HuH-7 (cell line): ENCODE measurements at regions not wholly inside any gene's neighbourhood (a gene's known extent, or its start where the extent isn't known, plus 50 kb on each side); places are given as distances from the start of the nearest gene placed in this dataset.
"Not testable (repeated sequence)": the region's sequence is repeated elsewhere in the genome, so short reads cannot be mapped to it uniquely, and the experiment has no call there.

Source experiments
- DNase-seq: peaks from one replicate; pipeline ENCODE4 v3.0.0; 2011; ENCODE audit warnings: low spot score

DNA sequence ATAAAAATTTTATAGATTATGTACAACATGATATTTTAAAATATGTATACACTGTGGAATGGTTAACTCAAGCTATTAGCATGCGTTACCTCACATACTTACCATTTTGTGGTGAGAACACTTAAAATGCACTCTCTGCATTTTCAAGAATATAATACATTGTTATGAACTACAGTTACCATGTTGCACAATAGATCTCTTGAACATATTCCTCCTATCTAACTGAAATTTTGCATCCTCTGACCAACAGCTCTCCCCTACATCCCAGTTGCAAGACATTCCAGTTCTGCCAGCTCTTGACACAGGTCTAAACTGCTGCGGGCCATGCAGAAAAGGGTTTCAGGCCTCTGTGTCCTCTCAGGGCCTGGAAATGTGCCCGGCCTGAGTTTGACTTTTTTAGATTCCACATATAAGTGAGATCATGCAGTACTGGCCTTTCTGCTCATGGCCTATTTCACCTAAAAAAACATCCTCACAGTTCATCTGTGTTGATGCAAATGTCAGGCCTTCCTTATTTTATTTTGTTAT lies 113.7 kb downstream of the CDCA7 start:
- no peak for DNase-seq

DNA sequence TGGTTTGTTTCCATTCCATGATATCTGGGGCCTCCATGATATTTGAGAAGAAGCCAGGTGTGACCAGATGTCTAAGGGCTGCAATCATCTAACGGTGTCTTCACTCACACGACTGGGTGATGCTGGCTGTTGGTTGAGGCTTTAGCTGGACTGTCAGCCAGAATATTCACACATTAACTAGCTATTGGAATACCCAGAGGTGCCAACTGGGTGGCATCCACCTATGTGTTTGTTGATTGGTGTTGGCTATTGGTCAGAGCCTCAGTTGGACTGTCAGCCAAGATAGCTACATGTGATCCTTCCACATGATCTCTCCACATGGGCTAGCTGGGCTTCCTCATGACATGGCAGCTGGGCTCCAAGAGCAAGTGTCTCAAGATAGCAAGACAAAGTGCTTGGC lies 117.4 kb downstream of the CDCA7 start:
- no peak for DNase-seq

DNA sequence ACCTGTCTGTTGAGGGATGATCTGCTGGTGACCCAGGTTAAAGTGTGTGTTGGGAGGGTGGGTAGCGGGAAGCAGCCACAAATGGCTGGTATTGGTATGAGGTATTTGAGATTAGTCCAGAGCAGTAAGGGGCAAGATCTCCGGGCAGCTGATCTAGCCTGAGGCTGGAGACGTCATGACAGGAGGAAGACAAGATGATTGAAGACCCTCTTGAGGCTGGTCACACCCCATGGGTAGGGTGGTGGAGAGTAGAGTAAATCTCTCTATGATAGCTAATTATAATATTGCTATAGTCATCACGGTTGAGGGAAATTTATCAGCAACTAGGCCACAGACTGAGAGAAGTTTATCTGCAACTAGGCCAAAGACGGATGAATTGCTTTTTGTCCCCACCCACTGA lies 128.5 kb downstream of the CDCA7 start:
- no peak for DNase-seq

DNA sequence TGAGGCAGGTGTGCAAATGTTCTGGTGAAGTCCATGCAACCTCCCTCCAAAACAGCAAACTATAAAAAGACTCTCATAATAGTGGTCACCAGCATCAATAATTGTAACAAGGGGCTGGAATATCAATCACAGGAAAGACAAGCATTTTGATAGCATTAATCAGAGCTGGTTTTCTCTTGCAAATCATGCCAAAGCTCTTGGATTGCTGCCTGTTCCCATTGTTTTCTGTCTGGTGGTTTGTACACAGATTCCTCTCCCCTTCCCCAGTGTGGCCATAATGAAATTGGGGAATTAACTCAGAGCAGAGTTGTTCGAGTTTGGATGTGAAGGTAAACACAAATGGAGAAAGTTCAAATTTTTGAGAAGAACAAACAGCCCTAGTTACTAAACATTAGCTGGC lies 134.2 kb downstream of the CDCA7 start:
- no peak for DNase-seq

DNA sequence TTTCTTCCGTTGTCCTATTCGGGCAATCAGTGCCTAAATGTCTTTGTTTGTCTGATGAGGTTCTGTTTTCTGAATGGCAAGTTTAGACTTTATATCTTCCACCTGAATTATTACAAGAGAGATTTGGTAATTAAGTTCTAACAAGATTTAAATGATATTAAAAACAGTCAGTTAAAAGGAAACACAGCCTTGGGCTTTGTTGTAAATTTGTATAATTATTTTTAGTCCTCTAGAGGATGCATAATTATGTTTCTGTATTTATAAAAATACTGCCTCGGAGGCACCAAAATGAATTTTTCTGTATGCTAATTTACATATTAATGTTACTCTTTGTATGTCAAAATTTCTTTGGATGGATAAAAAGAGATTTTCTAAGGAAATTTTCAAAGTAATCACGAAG lies 136.7 kb downstream of the CDCA7 start:
- no peak for DNase-seq

DNA sequence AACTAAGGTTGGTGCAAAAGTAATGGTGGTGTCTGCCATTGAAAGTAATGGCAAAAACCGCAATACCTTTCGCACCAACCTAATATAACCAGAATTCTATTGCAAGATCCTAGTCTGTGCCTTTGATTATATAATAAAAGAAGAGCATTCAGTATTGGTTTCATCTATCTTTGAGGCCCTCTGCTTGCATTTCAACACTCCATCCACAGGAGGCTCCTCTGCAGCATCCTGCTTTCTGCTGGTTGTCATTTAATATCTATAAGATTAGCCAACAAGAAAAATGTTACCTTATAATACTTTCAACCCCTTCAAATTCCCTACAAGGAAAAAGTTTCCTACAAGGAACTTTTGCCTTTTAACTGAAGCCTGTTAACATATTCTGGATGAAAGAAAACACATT lies 139.2 kb downstream of the CDCA7 start:
- no peak for DNase-seq

DNA sequence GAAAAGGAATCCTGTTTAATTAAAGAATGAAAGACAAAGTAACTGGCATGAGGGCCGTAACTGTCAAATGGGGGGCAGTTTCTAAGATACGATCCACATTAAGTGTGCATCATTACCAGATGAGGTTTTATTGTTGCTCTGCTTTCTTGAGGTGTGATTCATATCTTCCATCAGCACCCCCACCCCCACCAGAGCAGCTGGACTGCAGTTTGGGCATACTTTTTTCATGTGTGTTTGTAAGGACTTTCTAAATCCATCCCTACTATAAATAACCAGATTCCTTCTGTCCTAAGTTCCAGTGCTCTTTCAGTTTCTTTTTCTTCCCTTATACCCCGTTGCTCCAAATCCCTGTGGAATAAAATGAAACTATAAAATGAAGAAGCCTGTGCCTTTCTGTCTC lies 142.1 kb downstream of the CDCA7 start:
- DNase-seq: no peak

DNA sequence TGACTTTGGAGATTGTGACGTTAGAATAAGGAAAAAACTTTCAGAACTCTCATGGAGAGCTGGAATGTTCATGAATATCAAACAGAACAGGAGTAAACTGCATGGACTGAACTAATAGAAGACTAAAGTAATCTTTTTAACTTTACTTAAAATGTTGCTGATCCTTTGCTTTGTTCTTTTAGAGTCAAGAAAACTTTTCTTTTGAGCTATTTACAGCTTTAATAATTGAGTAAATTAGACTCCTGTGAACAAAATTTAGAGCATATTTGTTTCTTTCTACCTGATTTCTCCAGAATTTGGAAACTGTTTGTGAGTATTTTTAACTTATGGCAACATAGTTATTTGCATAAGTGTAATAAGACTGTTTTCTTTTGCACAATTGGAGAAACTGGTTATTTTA lies 146.3 kb downstream of the CDCA7 start:
- no peak for DNase-seq

DNA sequence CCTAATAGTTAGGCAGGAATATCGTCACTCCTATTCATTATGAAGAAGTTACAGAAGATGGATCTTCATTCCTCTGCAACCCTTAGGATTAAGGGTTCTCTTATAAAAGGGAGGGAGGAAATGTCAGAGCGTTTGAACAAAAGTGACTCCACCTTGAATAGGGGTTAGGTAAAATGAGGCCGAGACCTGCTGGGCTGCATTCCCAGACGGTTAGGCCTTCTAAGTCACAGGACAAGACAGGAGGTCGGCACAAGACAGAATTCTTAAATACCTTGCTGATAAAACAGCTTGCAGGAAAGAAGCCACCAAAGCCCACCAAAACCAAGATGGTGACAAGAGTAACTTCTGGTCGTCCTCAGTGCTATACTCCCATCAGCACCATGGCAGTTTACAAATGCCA lies 147.6 kb downstream of the CDCA7 start:
- DNase-seq: no peak

DNA sequence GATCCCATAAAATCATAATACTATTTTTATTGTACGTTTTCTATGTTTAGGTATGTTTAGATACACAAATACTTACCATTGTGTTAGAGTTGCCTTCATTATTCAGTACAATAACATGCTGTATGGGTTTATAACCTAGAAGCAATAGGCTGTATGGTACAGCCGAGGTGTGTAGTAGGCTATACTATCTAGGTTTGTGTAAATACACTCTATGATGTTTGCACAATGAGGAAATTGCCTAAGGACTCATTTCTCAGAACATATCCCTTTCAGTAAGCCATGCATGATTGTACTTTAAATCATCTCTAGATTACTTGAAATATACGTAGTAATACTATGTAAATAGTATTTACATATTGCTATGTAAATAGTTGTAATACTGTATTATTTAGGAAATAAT lies 156.7 kb downstream of the CDCA7 start:
- DNase-seq: no peak

DNA sequence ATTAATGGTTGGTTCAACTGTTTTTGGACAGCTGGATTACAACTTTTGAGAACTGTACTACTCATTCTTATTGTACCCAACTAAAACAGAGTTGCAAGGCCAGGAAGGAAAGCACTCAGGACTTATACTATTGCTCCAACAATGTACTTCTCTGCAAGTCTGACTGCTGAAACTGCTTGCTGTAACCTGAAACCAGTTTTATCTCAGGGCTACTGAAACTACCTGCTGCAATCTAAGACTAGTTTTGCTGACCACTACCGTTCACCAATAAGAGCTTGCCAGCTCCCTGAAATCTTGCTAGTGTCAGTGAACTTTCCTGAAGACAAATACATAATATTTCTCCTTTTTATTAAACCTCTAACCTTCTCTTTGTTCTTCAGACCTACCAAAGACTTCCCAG lies 157.3 kb downstream of the CDCA7 start:
- DNase-seq: no peak

DNA sequence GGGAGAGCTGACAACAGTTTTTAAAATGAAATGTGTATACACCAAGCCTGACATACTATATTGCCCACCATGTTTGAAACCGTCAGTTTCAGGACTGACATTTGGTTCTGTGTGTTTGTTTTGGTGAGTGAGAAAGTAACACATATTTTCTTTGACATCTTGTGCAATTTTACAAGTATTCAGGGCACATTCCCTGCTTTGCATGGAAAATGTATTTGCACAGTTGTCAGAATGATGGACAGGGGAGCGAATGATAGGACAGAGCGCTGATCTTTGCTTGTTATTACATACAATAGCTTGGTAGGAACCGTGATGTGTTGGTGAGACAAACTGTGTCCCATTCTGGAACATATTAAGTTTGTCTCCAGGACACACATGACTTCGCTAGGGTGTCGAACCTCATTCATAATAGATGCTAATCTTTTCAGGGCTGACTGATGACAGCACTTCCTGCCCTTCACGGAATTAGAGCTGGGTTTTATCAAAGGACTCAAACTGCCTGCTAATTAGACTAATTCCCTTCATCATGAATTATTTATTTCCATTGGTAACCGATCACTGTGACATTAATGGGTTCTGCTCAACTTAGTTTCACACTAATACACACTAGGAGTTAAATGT lies 158.5 kb downstream of the CDCA7 start:
- DNase-seq: no peak

DNA sequence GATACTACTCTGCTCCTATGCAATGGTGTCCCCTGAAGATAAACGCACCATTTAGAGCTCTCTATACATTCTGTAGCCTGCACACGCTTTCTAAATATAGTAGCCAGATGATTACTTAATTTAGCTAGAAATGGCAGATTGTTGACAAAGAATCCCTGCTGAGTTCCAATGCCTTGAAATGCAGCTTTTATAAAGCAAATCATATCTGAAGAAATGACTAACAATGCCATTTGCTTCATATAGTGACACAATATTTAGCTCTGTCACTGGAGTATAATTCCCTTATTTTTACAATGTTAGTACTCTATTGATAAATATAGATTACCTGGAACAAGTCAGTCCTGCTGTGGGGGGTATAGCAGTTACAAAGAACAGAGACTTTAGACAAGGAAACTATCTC lies 166.2 kb downstream of the CDCA7 start:
- no peak for DNase-seq

DNA sequence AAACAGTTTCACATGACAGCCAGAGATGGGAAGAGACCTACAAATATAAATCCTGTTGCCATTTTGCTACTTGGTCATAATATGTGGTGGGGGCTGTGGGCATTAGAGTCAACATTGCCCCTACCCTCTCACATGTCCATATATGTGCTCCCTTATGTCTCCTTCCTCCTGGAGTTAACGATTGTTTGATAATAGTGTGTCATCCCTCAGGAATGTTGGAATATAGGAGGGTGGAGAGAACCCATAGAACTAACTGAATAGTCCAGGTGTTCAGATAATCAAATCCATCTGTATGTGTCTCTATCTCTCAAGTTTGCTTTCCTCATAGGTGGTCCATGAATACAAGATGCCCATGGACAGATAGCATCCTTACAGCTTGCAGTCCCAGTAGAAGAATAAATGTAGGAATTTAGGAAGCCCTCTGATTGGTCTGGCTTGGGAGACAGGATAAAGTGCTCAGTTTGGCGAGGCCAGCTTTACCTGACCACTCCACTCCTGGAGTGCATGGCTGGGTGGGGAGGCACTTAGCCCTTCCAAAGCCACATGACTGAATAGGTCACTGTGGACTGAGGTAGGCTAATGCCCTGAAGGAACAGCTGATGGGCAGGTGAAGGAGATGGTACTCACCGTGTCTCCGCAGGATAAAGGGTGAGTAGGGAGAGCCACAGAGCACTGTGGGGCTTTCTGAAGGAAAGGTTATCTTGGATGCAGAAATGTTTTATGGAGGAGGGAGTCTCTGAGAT lies 166.9 kb downstream of the CDCA7 start:
- DNase-seq: no peak

DNA sequence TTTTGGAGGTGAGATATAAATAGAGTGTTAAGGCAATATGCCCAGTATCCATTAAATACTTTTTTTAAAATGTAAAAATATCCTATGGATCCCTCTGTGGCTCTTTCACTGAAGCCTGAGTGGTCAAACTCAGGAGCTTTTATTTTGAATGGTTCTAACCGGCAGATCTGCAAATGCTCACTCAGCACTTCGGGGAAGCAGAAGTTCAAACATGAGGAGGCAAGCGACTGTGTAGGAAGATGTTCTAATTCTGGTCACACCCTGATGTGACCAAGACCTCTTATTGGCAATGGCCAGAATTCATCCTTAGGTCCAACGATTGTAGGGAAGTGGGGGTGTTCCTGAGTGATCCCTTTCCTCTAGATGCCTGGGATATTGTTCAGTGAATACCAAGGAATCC lies 168.8 kb downstream of the CDCA7 start:
- DNase-seq: no peak

DNA sequence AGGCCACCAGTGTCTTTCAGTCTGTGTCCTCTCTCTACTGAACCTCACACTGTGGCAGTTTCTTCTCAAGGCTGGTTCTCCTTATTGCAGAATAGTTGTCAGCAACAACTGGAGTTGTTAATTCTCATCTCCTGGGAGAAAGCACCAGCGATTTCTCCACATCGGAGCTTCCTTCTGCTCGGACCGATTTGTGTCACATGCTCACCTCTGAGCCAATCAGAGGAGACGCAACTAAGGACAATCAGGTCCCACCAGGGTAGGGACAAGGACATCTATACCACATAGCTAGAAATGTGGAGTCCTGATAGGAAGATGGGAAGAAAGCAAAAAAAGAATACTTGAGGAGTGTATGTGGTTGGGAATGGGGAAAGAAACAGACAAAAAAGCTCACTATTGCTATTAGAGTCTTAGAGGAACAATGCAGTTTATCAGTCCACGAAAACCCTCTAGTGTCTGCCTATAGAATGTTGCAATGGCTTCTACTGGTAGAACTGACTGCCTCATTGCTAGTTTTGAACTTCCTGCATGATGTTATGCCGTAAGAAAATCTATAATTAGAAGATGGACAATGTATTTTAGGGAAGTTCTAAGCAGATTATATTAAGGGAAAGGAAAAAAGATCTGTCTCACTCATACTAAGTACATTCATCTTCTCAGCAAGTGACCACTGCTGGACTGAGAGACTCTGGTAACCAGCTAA lies 169.7 kb downstream of the CDCA7 start:
- DNase-seq: no peak

DNA sequence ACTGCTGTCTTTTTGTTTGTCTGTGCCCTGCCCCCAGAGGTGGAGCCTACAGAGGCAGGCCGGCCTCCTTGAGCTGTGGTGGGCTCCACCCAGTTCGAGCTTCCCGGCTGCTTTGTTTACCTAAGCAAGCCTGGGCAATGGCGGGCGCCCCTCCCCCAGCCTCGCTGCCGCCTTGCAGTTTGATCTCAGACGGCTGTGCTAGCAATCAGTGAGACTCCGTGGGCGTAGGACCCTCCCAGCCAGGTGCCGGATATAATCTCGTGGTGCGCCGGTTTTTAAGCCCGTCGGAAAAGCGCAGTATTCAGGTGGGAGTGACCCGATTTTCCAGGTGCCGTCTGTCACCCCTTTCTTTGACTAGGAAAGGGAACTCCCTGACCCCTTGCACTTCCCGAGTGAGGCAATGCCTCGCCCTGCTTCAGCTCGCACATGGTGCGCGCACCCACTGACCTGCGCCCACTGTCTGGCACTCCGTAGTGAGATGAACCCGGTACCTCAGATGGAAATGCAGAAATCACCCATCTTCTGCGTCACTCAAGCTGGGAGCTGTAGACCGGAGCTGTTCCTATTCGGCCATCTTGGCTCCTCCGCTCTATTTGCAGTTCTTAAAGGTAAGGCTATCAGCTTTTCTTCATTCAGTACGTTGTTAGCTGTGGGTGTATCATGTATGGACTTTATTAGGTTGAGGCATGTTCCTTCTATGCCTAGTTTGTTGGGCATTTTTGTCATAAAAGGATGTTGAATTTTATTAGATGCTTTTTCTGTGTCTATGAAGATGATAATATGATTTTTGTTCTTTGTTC lies 178.3 kb downstream of the CDCA7 start:
- DNase-seq: not testable (repeated sequence)

DNA sequence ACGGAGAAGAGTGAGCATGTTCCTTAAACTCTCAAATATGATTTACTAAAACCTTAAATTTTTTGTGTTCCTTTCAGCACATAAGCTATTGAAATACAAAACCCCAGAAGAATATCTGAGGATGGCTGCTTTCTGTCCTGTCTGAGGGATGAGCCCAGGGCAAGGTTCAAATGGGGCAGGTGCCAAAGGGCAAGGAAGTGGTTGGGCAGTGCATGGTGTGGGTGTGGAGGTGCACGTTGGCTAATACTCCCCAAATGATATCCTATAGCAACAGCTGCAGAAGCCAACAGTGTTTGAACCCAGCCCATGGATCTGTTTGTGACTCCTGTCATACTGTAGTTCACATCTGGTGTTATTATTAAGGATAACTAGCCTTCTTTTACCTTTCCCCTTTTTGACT lies 183.0 kb downstream of the CDCA7 start:
- no peak for DNase-seq

DNA sequence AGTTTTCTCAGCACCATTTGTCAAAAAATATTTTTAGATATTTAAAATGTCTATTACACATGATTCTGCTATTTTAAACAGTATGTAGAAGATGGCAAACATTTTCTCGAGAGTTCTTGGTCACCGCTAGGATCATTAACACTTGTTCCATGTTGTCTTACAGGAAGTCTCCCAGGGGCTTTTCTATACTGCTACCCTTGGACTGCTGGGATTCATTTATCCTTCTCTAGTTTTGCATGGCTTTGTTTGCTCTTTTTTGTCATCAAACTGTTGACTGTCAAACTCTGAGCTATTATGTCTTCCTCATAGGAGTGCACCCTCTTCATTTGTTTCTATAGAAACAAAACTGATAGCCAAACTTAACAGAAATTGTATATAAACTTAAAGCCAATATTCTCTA lies 184.9 kb downstream of the CDCA7 start:
- DNase-seq: no peak

DNA sequence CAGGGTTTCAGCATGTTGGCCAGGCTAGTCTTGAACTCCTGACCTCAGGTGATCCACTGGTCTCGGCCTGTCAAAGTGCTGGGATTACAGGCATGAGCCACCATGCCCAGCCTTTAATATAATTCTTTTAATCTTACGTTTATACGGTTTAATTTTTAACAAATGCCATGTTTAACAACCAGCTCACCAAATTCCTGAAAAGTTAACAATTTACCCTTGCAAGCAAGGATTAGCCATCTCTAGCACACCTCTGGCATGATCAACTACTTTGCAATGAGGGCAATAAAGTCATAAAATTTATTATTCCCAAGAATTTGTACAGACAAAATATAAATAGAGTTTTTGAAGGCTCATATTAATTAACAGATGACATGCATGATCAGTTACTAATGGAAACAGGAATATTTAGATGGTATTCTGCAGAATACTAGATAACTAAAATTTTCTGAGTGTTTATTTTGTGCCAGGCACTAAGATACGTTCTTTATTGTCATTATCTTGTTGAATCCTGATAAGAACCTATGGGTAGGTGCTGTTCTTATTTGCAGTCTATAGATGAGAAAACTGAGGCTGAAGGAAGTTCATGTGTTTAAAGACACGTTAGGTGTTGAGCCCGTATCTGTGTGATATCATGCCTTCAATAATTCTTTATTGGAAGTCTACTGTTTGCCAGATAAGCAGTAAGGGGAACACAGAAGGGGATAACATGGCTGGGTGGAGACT lies 190.1 kb downstream of the CDCA7 start:
- DNase-seq: peak; percentile 11

DNA sequence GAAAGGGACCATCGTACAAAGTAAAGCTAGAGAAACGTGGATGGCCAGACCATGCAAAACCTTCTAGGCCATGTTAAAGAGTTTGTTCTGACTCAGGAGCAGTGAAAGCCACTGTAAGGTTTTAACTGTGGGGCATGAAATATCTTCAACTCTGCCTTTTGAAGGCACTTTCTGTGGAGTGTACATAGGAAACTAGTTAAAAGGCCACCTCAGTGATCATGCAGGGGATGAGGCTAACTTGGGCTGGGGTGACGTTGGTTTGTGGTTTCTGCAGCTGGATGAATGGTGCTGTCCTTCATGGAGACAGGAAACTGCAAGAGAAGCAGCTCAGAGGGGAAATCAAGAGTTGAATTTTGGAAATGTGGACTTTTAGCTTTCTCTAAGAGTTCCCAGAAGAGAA lies 190.7 kb downstream of the CDCA7 start:
- DNase-seq: no peak

DNA sequence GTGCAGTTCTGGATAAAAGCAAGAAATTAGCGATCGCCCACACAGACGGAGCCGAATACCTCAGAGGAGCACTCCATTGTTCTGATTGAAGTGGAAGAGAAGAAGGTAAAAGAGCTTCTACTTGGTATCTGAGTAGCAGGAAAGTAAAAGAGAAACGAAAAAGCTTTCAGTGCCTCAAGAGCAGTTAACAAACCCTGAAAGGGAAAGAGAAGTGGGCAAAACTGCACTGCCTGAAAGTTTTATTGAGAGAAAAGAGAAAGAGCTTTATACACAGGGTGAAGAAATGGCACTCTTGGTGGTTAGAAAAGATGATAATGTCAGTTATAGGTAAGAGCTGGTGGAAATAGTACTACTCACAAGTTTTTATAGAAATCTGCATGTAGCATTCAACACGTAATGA lies 192.8 kb downstream of the CDCA7 start:
- DNase-seq: no peak
